Endothelial cell of umbilical vein (primary cell): ENCODE measurements at regions not wholly inside any gene's neighbourhood (a gene's known extent, or its start where the extent isn't known, plus 50 kb on each side); places are given as distances from the start of the nearest gene placed in this dataset.

Experiments used
- BruUV-seq: library from RNA; stranded (reverse); fragments of 400-500 nt; replicated peaks from 2 replicates; lab custom pipeline; 2021; lab: Mats Ljungman, UMichigan
- CTCF ChIA-PET: fragments of 300-600, 350-600 bp; sonication (Branson Sonifier 250); formaldehyde crosslinking; loops from one replicate; lab custom pipeline; 2021; ENCODE audit warnings: antibody characterized with exemption, inconsistent platforms; lab: Charles Lee
- POLR2A ChIA-PET: fragments of 300-600, 350-600 bp; sonication (Branson Sonifier 250); formaldehyde crosslinking; loops from one replicate; lab custom pipeline; 2021; ENCODE audit warnings: antibody characterized with exemption, inconsistent platforms; lab: Charles Lee
- DNase-seq: peaks from one replicate; pipeline ENCODE4 v3.0.0-alpha.2; 2011; ENCODE audit warnings: low read depth, low spot score
- FAIRE-seq: peaks from 2 replicates; lab custom pipeline; 2011; peaks lifted over from hg19 to GRCh38; lab: Jason Lieb, UNC
- H2AFZ ChIP-seq: 2 replicates; pipeline ENCODE4 v1.6.0; 2012; ENCODE audit warnings: low read depth, low read length, control low read depth, inconsistent platforms
- H3K27ac ChIP-seq: 2 replicates; pipeline ENCODE4 v1.5.1; 2011; ENCODE audit warnings: low read depth, mild to moderate bottlenecking, control low read depth, low read length, moderate library complexity; ENCODE audit not compliant: insufficient read depth
- H3K27me3 ChIP-seq, 2 experiments: 2 replicates each; pipeline versions ENCODE4 v1.6.0 to v1.6.1; 2011; ENCODE audit warnings: low read length in 2 of 2, mixed read lengths in 1 of 2; ENCODE audit not compliant: control insufficient read depth in 2 of 2, insufficient read depth in 2 of 2
- H3K36me3 ChIP-seq, 2 experiments: 2 replicates in 1 of 2; 3 replicates in 1 of 2; pipeline ENCODE4 v1.5.1; 2011; ENCODE audit warnings: low read length in 2 of 2, mild to moderate bottlenecking in 1 of 2, moderate library complexity in 1 of 2; ENCODE audit not compliant: control insufficient read depth in 2 of 2, insufficient read depth in 2 of 2; ENCODE audit errors: extremely low read depth in 1 of 2
- H3K4me1 ChIP-seq: 3 replicates; pipeline ENCODE4 v1.5.1; 2011; ENCODE audit warnings: mild to moderate bottlenecking, low read length; ENCODE audit not compliant: control insufficient read depth, insufficient read depth; ENCODE audit errors: extremely low read depth
- H3K4me2 ChIP-seq: 2 replicates; pipeline ENCODE4 v1.6.1; 2011; ENCODE audit warnings: low read length, control low read depth, mixed read lengths; ENCODE audit not compliant: insufficient read depth
- H3K4me3 ChIP-seq, 3 experiments: fragments of 200-600 bp in 1 of 3; sonication (generic), shearing (Covaris generic) in 1 of 3; replicated peaks in 1 of 3; 2 replicates each; pipeline ENCODE4 v1.5.1; 2011 to 2016; ENCODE audit warnings: control low read depth in 3 of 3, low read length in 3 of 3, mild to moderate bottlenecking in 2 of 3, inconsistent platforms in 1 of 3, low read depth in 1 of 3, moderate library complexity in 1 of 3; ENCODE audit not compliant: insufficient read depth in 1 of 3
- H3K79me2 ChIP-seq: 2 replicates; pipeline ENCODE4 v1.6.0; 2012; ENCODE audit warnings: low read length, inconsistent platforms; ENCODE audit not compliant: control insufficient read depth, insufficient read depth
- H3K9ac ChIP-seq: replicated peaks from 2 replicates; pipeline ENCODE3; 2011; ENCODE audit warnings: low read length, control low read depth; ENCODE audit not compliant: insufficient read depth; ENCODE audit errors: extremely low read depth
- H3K9me1 ChIP-seq: replicated peaks from 3 replicates; pipeline ENCODE4 v1.6.0; 2011; ENCODE audit warnings: mild to moderate bottlenecking, low read length; ENCODE audit not compliant: control insufficient read depth, insufficient read depth; ENCODE audit errors: extremely low read depth
- H3K9me3 ChIP-seq: replicated peaks from 2 replicates; pipeline ENCODE4 v1.5.1; 2012; ENCODE audit warnings: low read length, inconsistent platforms; ENCODE audit not compliant: control insufficient read depth, insufficient read depth
- H4K20me1 ChIP-seq: replicated peaks from 2 replicates; pipeline ENCODE3; 2011; ENCODE audit warnings: mild to moderate bottlenecking, low read length; ENCODE audit not compliant: control insufficient read depth, insufficient read depth; ENCODE audit errors: extremely low read depth
- EZH2 ChIP-seq: IDR thresholded peaks from 2 replicates; pipeline ENCODE4 v1.6.1; 2012; ENCODE audit warnings: borderline replicate concordance, low read depth, mild to moderate bottlenecking, moderate library complexity, low read length, inconsistent platforms; ENCODE audit not compliant: severe bottlenecking
- FOS ChIP-seq: IDR thresholded peaks from 2 replicates; pipeline ENCODE4 v1.6.1; 2011; ENCODE audit warnings: mild to moderate bottlenecking, low read length, moderate library complexity, borderline replicate concordance; ENCODE audit not compliant: insufficient read depth
- GATA2 ChIP-seq: IDR thresholded peaks from 2 replicates; pipeline ENCODE4 v1.7.0; 2011; ENCODE audit warnings: low read depth, mild to moderate bottlenecking, moderate library complexity, mixed read lengths, low read length; ENCODE audit not compliant: insufficient read length, insufficient read depth
- JUN ChIP-seq: IDR thresholded peaks from 2 replicates; pipeline ENCODE4 v1.6.1; 2011; ENCODE audit warnings: borderline replicate concordance, low read depth; ENCODE audit not compliant: insufficient read length, insufficient read depth
- MAX ChIP-seq: IDR thresholded peaks from 2 replicates; pipeline ENCODE4 v1.6.1; 2011; ENCODE audit not compliant: insufficient read depth, insufficient read length
- MYC ChIP-seq: IDR thresholded peaks from one replicate; pipeline ENCODE4 v1.6.1; 2011; ENCODE audit warnings: mild to moderate bottlenecking, low read depth, low read length
- POLR2A ChIP-seq: IDR thresholded peaks from 2 replicates; pipeline ENCODE4 v1.6.1; 2012; ENCODE audit warnings: low read depth, mild to moderate bottlenecking, control low read depth, low read length
- POLR2AphosphoS5 ChIP-seq: IDR thresholded peaks from 2 replicates; pipeline ENCODE4 v1.6.1; 2012; ENCODE audit warnings: low read depth, mild to moderate bottlenecking, control low read depth, low read length, moderate library complexity; ENCODE audit not compliant: insufficient read depth
- dilution Hi-C: fragments of 300-500 bp; cut with MboI; formaldehyde crosslinking; loops from one replicate; pipeline ENCODE4 v1.15.0; 2019; ENCODE audit warnings: low sequenced_read_pairs; ENCODE audit not compliant: extremely low pct_ligation_motif_present
- intact Hi-C: fragments of 100-400 bp; cut with micrococcal nuclease; formaldehyde crosslinking; loops from one replicate; pipeline ENCODE4 v1.10.0; 2022
- TF ChIP-seq, protein P1 (sequence below), 2 donors: IDR thresholded peaks; 1 replicate in 1 of 2; 2 replicates in 1 of 2; pipeline ENCODE4 v1.5.1; 2011; ENCODE audit warnings: low read length in 2 of 2, mild to moderate bottlenecking in 2 of 2, moderate library complexity in 2 of 2, control low read depth in 1 of 2, inconsistent platforms in 1 of 2, low read depth in 1 of 2; ENCODE audit not compliant: insufficient read depth in 1 of 2; ENCODE audit errors: extremely low read depth in 1 of 2

DNA sequence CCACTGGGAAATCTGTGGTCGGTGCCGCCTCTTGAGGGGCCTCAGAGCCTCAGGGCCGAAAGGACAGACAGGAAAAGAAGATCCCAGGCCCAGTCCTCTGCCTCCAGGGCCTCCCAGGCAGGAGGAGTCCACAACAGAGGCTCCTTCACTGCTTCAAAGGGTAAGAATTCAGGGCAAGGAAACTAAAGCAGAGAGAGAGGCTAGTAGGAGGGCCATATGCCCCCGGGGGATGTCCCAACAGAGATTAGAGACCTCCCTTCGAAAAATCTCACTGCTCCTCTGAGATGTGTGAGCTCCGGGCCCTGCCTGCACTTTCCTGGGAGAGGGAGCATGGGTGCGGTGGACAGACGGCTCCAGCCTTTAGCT lies 465.9 kb downstream of the NPHP4 start:
- no peaks in the 10 kb centered on the region for H3K36me3 ChIP-seq
- DNase-seq: no peak
- H3K9me1 ChIP-seq: no peaks in the 10 kb centered on the region
- intact Hi-C loops (no loop called here), dilution Hi-C loops (no loop called here)
- peaks cover 4% of the 10 kb centered on the region for H3K9me3 ChIP-seq
- H3K4me2 ChIP-seq: no peak overlapping the region
- CTCF ChIA-PET: no interaction called here
- no peak for FAIRE-seq
- H3K27ac ChIP-seq: no peak overlapping the region
- no peaks in the 10 kb centered on the region for H3K4me1 ChIP-seq
- no peaks in the 10 kb centered on the region for H4K20me1 ChIP-seq
- H3K27me3 ChIP-seq: no peaks in the 10 kb centered on the region
- TF ChIP-seq FOS (no peak), EZH2 (no peak), MYC (no peak), JUN (no peak)
- H3K9ac ChIP-seq: no peak overlapping the region
- POLR2A ChIA-PET: no interaction called here
- H2AFZ ChIP-seq: no peak overlapping the region
- no peaks in the 10 kb centered on the region for H3K79me2 ChIP-seq
- no peak overlapping the region for H3K4me3 ChIP-seq
- no TSS peak for BruUV-seq

DNA sequence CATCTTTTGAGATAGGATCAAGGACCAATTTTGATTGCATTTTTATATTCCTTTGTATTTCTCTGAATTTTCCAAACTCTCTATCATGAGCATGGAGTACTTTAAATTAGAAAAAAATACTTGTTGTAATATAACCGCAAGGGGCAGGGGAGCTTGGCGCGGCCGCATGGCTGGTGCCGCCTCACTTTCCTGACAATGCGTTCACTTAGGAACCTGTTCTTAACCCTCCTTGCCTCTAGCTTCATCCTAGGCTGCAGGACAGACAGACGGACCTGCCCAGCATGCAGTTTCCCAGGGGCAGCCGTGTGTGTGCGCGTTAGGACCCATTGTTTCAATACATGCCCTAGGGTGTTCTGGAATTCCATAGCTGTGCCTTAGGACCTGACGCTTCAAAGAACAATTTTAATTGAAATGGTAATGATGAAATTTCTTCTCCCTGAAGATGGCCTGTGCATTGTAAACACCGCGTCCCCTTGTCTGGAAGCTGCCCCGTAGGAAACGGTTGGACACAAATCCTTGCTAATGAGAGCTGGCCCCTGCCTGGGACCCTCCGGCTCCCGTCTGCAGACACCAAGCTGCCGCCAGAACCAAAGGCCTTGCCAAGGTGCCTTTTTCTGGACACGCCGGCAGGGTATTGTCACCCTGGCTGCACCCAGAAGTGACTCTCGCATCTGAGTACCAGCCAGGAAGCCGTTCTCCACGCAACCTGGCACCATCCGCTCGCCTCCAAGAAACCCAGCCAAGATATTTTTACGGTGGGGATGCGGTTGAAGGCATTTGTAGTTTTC lies 466.4 kb downstream of the NPHP4 start:
- TF ChIP-seq POLR2A (no peak), GATA2 (no peak), MAX (no peak), JUN (no peak), EZH2 (no peak), POLR2AphosphoS5 (no peak), MYC (no peak), FOS (no peak)
- TF ChIP-seq, protein P1, sequence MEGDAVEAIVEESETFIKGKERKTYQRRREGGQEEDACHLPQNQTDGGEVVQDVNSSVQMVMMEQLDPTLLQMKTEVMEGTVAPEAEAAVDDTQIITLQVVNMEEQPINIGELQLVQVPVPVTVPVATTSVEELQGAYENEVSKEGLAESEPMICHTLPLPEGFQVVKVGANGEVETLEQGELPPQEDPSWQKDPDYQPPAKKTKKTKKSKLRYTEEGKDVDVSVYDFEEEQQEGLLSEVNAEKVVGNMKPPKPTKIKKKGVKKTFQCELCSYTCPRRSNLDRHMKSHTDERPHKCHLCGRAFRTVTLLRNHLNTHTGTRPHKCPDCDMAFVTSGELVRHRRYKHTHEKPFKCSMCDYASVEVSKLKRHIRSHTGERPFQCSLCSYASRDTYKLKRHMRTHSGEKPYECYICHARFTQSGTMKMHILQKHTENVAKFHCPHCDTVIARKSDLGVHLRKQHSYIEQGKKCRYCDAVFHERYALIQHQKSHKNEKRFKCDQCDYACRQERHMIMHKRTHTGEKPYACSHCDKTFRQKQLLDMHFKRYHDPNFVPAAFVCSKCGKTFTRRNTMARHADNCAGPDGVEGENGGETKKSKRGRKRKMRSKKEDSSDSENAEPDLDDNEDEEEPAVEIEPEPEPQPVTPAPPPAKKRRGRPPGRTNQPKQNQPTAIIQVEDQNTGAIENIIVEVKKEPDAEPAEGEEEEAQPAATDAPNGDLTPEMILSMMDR (IDR thresholded peaks at IDR 0.05; ENCODE audit: extremely low read depth in 1 of 2, insufficient read depth in 1 of 2, low read depth in 1 of 2, low read length in 2 of 2): no peak
- POLR2A ChIA-PET: no interaction called here
- FAIRE-seq (no peak), DNase-seq (no peak)
- Histone ChIP-seq H4K20me1 (no peaks in the 10 kb centered on the region), H3K27me3 (no peaks in the 10 kb centered on the region), H3K9ac (no peak overlapping the region), H3K4me1 (no peaks in the 10 kb centered on the region), H3K4me2 (no peak overlapping the region), H3K27ac (no peak overlapping the region), H3K9me1 (no peaks in the 10 kb centered on the region), H2AFZ (no peak overlapping the region), H3K4me3 (no peak overlapping the region), H3K36me3 (no peaks in the 10 kb centered on the region), H3K9me3 (peaks cover 4% of the 10 kb centered on the region), H3K79me2 (no peaks in the 10 kb centered on the region)
- dilution Hi-C loops: no loop called here
- CTCF ChIA-PET: no interaction called here
- intact Hi-C loops: no loop called here
- no TSS peak for BruUV-seq
